ENCODE measurements at regions not wholly inside any gene's neighbourhood (a gene's known extent, or its start where the extent isn't known, plus 50 kb on each side); places are given as distances from the start of the nearest gene placed in this dataset.

GRCh38 chr10:44326474-44327030, 58.3 kb downstream of the CXCL12 start:
- H3K27me3 ChIP-seq (ENCODE audit: control insufficient read depth, insufficient read depth, low read length) = peaks cover 36% of the 10 kb centered on the region
- H3K4me3 ChIP-seq (ENCODE audit: low read length) = no peak overlapping the region
- H3K4me2 ChIP-seq (ENCODE audit: low read length) = no peak overlapping the region
- H3K9me3 ChIP-seq (replicated peaks; ENCODE audit: low read length) = no peaks in the 10 kb centered on the region
- H3K36me3 ChIP-seq (ENCODE audit: insufficient read depth, low read length) = no peaks in the 10 kb centered on the region
- H3K9ac ChIP-seq (ENCODE audit: low read depth, low read length) = no peak overlapping the region
- H3K4me1 ChIP-seq (ENCODE audit: control insufficient read depth, insufficient read depth, low read length) = no peaks in the 10 kb centered on the region

GRCh38 chr10:44325596-44326307, 59.1 kb downstream of the CXCL12 start:
- H3K27me3 ChIP-seq (ENCODE audit: control insufficient read depth, insufficient read depth, low read length) = peaks cover 36% of the 10 kb centered on the region
- no peaks in the 10 kb centered on the region for H3K4me1 ChIP-seq (ENCODE audit: control insufficient read depth, insufficient read depth, low read length)
- no peak overlapping the region for H3K4me2 ChIP-seq (ENCODE audit: low read length)
- H3K36me3 ChIP-seq (ENCODE audit: insufficient read depth, low read length) = no peaks in the 10 kb centered on the region
- no peak overlapping the region for H3K9ac ChIP-seq (ENCODE audit: low read depth, low read length)
- no peaks in the 10 kb centered on the region for H3K9me3 ChIP-seq (replicated peaks; ENCODE audit: low read length)
- H3K4me3 ChIP-seq (ENCODE audit: low read length) = no peak overlapping the region

GRCh38 chr10:44325157-44325556, 59.7 kb downstream of the CXCL12 start:
- H3K27me3 ChIP-seq (ENCODE audit: control insufficient read depth, insufficient read depth, low read length) = peaks cover 36% of the 10 kb centered on the region
- H3K4me2 ChIP-seq (ENCODE audit: low read length) = no peak overlapping the region
- H3K36me3 ChIP-seq (ENCODE audit: insufficient read depth, low read length) = no peaks in the 10 kb centered on the region
- H3K9me3 ChIP-seq (replicated peaks; ENCODE audit: low read length) = no peaks in the 10 kb centered on the region
- H3K9ac ChIP-seq (ENCODE audit: low read depth, low read length) = no peak overlapping the region
- H3K4me1 ChIP-seq (ENCODE audit: control insufficient read depth, insufficient read depth, low read length) = no peaks in the 10 kb centered on the region
- no peak overlapping the region for H3K4me3 ChIP-seq (ENCODE audit: low read length)

GRCh38 chr10:44323838-44324237, 61.1 kb downstream of the CXCL12 start:
- no peak overlapping the region for H3K9ac ChIP-seq (ENCODE audit: low read depth, low read length)
- H3K4me2 ChIP-seq (ENCODE audit: low read length) = no peak overlapping the region
- H3K9me3 ChIP-seq (replicated peaks; ENCODE audit: low read length) = no peaks in the 10 kb centered on the region
- peaks cover 38% of the 10 kb centered on the region for H3K27me3 ChIP-seq (ENCODE audit: control insufficient read depth, insufficient read depth, low read length)
- H3K4me3 ChIP-seq (ENCODE audit: low read length) = no peak overlapping the region
- H3K4me1 ChIP-seq (ENCODE audit: control insufficient read depth, insufficient read depth, low read length) = no peaks in the 10 kb centered on the region
- H3K36me3 ChIP-seq (ENCODE audit: insufficient read depth, low read length) = no peaks in the 10 kb centered on the region

DNA sequence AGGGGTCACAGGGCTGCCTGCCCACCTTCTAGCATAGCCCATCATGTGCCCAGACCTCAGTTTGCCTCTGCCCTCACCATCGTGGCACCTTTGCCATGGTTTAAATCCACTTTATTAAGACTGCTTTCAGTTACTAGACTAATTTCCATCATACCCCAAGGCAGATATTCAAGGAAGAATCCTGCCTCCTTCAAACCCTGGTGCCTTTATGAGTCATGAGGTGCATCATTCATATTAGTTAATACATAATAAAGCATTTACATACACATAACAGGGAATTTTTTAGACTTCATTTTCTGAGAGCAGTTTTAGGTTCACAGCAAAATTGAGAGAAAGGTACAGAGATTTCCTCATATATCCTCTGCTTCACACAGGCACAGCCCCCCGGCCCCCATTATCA, 62.8 kb downstream of the CXCL12 start:
- Histone ChIP-seq H3K27me3 (ENCODE audit: control insufficient read depth, insufficient read depth, low read length) (peaks cover 30% of the 10 kb centered on the region), H3K4me1 (ENCODE audit: control insufficient read depth, insufficient read depth, low read length) (no peaks in the 10 kb centered on the region), H3K4me3 (ENCODE audit: low read length) (no peak overlapping the region), H3K36me3 (ENCODE audit: insufficient read depth, low read length) (no peaks in the 10 kb centered on the region), H3K9ac (ENCODE audit: low read depth, low read length) (no peak overlapping the region), H3K9me3 (replicated peaks; ENCODE audit: low read length) (no peaks in the 10 kb centered on the region), H3K4me2 (ENCODE audit: low read length) (no peak overlapping the region)

- no peaks in the 10 kb centered on the region for H3K36me3 ChIP-seq (ENCODE audit: insufficient read depth, low read length)
- H3K4me2 ChIP-seq (ENCODE audit: low read length) = no peak overlapping the region
- no peak overlapping the region for H3K9ac ChIP-seq (ENCODE audit: low read depth, low read length)
- H3K9me3 ChIP-seq (replicated peaks; ENCODE audit: low read length) = no peaks in the 10 kb centered on the region
- H3K27me3 ChIP-seq (ENCODE audit: control insufficient read depth, insufficient read depth, low read length) = peaks cover 19% of the 10 kb centered on the region
- no peaks in the 10 kb centered on the region for H3K4me1 ChIP-seq (ENCODE audit: control insufficient read depth, insufficient read depth, low read length)
- no peak overlapping the region for H3K4me3 ChIP-seq (ENCODE audit: low read length)
Observed at GRCh38 chr10:44320756-44321155, 64.1 kb downstream of the CXCL12 start.

GRCh38 chr10:44317856-44318255, 67.0 kb downstream of the CXCL12 start:
- H3K9ac ChIP-seq (ENCODE audit: low read depth, low read length) = no peak overlapping the region
- no peak overlapping the region for H3K4me2 ChIP-seq (ENCODE audit: low read length)
- H3K4me3 ChIP-seq (ENCODE audit: low read length) = no peak overlapping the region
- no peaks in the 10 kb centered on the region for H3K36me3 ChIP-seq (ENCODE audit: insufficient read depth, low read length)
- peaks cover 15% of the 10 kb centered on the region for H3K27me3 ChIP-seq (ENCODE audit: control insufficient read depth, insufficient read depth, low read length)
- H3K9me3 ChIP-seq (replicated peaks; ENCODE audit: low read length) = no peaks in the 10 kb centered on the region
- H3K4me1 ChIP-seq (ENCODE audit: control insufficient read depth, insufficient read depth, low read length) = no peaks in the 10 kb centered on the region

DNA sequence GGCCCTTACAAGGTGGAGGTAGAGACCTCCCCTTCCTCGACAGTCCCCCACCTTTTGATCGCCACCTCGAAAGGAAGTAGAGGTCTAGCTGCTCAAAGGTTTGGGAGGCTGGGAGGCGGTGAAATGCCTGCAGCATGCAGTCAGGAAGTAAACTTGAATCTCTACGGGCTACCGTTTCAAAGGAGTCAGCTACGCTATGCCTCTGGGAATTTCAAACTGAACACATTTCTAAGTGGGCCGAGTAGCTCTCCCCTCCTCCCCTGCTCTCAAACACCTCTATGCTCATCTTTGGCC, 68.0 kb downstream of the CXCL12 start:
- H3K9ac ChIP-seq (ENCODE audit: low read depth, low read length) = no peak overlapping the region

GRCh38 chr10:44316187-44316921, 68.5 kb downstream of the CXCL12 start:
- Histone ChIP-seq H3K9ac (ENCODE audit: low read depth, low read length) (no peak overlapping the region), H3K36me3 (ENCODE audit: insufficient read depth, low read length) (no peaks in the 10 kb centered on the region), H3K4me3 (ENCODE audit: low read length) (no peak overlapping the region), H3K4me1 (ENCODE audit: control insufficient read depth, insufficient read depth, low read length) (peaks cover under 1% of the 10 kb centered on the region), H3K4me2 (ENCODE audit: low read length) (no peak overlapping the region), H3K27me3 (ENCODE audit: control insufficient read depth, insufficient read depth, low read length) (peaks cover 12% of the 10 kb centered on the region), H3K9me3 (replicated peaks; ENCODE audit: low read length) (no peaks in the 10 kb centered on the region)

More for the DNA sequence above, 68.0 kb downstream of the CXCL12 start:
- no peak overlapping the region for H3K4me2 ChIP-seq (ENCODE audit: low read length)
- H3K27me3 ChIP-seq (ENCODE audit: control insufficient read depth, insufficient read depth, low read length) = peaks cover 12% of the 10 kb centered on the region
- no peaks in the 10 kb centered on the region for H3K9me3 ChIP-seq (replicated peaks; ENCODE audit: low read length)
- no peak overlapping the region for H3K4me3 ChIP-seq (ENCODE audit: low read length)
- H3K36me3 ChIP-seq (ENCODE audit: insufficient read depth, low read length) = no peaks in the 10 kb centered on the region
- H3K4me1 ChIP-seq (ENCODE audit: control insufficient read depth, insufficient read depth, low read length) = no peaks in the 10 kb centered on the region

DNA sequence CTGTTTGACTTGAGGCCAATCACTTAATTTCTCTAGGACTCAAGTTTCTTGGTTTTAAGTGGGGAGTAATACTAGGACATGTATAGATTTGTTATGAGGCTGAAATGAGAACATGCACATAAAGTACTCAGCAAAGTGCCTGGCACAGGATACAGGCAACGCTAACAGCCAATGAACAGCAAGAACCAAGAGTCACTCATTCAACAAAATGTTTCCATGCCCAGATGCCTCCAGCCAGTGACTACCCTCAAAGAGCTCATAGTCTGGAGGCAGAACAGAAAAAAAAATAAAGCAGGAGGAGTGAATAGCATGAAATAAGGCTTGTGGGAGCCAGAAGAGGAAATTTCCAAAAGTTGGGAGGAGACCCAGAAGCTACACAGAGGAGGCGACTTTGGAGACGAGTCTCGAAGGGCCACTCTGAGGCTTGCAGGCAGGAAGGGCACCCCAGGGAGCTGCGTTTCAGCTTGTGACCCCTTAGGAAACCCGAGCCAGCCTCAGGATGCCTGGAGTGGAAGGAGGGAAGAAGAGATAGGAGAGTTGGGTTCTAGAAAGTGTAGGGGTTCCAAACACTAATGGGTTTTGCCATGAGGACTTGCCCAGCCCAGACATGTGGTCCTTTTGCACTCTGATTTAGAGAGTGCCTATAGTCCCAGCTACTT, 70.0 kb downstream of the CXCL12 start:
- no peaks in the 10 kb centered on the region for H3K9me3 ChIP-seq (replicated peaks; ENCODE audit: low read length)
- no peak overlapping the region for H3K4me2 ChIP-seq (ENCODE audit: low read length)
- no peak overlapping the region for H3K4me3 ChIP-seq (ENCODE audit: low read length)
- no peak overlapping the region for H3K9ac ChIP-seq (ENCODE audit: low read depth, low read length)
- peaks cover 9% of the 10 kb centered on the region for H3K4me1 ChIP-seq (ENCODE audit: control insufficient read depth, insufficient read depth, low read length)
- no peaks in the 10 kb centered on the region for H3K36me3 ChIP-seq (ENCODE audit: insufficient read depth, low read length)
- peaks cover 12% of the 10 kb centered on the region for H3K27me3 ChIP-seq (ENCODE audit: control insufficient read depth, insufficient read depth, low read length)

GRCh38 chr10:44313761-44314165, 71.1 kb downstream of the CXCL12 start:
- H3K27me3 ChIP-seq (ENCODE audit: control insufficient read depth, insufficient read depth, low read length) = peaks cover 9% of the 10 kb centered on the region
- no peak overlapping the region for H3K4me2 ChIP-seq (ENCODE audit: low read length)
- peaks cover 9% of the 10 kb centered on the region for H3K4me1 ChIP-seq (ENCODE audit: control insufficient read depth, insufficient read depth, low read length)
- H3K4me3 ChIP-seq (ENCODE audit: low read length) = no peak overlapping the region
- H3K9me3 ChIP-seq (replicated peaks; ENCODE audit: low read length) = no peaks in the 10 kb centered on the region
- no peak overlapping the region for H3K9ac ChIP-seq (ENCODE audit: low read depth, low read length)
- no peaks in the 10 kb centered on the region for H3K36me3 ChIP-seq (ENCODE audit: insufficient read depth, low read length)

Data from skeletal muscle satellite cell (primary cell).